Ectodermal cell (in vitro differentiated cells): ENCODE measurements at regions not wholly inside any gene's neighbourhood (a gene's known extent, or its start where the extent isn't known, plus 50 kb on each side); places are given as distances from the start of the nearest gene placed in this dataset.
A peak's percentile ranks its signal among the peaks of the same experiment; 100 is the strongest.

Experiments
- H3K27ac ChIP-seq: 2 replicates; pipeline ENCODE4 v1.7.0; 2013; ENCODE audit warnings: mild to moderate bottlenecking, low read depth, low read length; ENCODE audit not compliant: insufficient read depth, poor library complexity, severe bottlenecking
- H3K27me3 ChIP-seq: 2 replicates; pipeline ENCODE4 v1.7.0; 2013; ENCODE audit warnings: mild to moderate bottlenecking, low read length; ENCODE audit not compliant: insufficient read depth, control insufficient read depth, poor library complexity, severe bottlenecking
- H3K36me3 ChIP-seq: one replicate; pipeline ENCODE4 v1.7.0; 2013; ENCODE audit warnings: low read length; ENCODE audit not compliant: control insufficient read depth, insufficient read depth
- H3K4me1 ChIP-seq: one replicate; pipeline ENCODE4 v1.7.0; 2013; ENCODE audit warnings: low read length; ENCODE audit not compliant: control insufficient read depth, insufficient read depth
- H3K4me3 ChIP-seq: 2 replicates; pipeline ENCODE4 v1.7.0; 2013; ENCODE audit warnings: low read depth, low read length, control low read depth; ENCODE audit not compliant: insufficient read depth
- H3K9me3 ChIP-seq: 2 replicates; pipeline ENCODE4 v1.7.0; 2013; ENCODE audit warnings: mild to moderate bottlenecking, low read length, moderate library complexity; ENCODE audit not compliant: control insufficient read depth
- WGBS, 2 experiments: methylation state at CpG; one replicate each; pipeline ENCODE4 v1.1.7; 2013; ENCODE audit warnings: missing lambda C conversion rate in 2 of 2; 5-methylcytosine and 5-hydroxymethylcytosine counted together

DNA sequence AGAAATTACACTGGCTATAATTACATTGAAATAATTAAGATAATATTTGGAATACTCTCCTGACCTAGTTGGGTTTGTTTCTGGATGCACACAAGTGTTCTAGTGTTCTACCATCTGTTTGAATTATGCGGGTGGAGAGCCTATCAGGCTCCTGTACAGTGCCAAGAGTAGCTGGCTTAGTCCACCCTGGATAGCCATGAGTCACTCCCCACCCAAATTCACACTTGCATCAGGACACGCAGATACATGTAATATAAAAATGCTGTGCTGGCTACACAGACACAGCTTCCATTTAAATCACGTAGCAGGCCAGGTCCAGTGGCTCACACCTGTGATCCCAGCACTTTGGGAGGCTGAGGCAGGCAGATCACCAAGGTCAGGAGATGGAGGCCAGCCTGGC is 686.2 kb upstream of the SLC35B3 start:
- Histone ChIP-seq H3K4me3 (no peak overlapping the region), H3K27me3 (no peaks in the 10 kb centered on the region), H3K27ac (no peak overlapping the region), H3K36me3 (no peaks in the 10 kb centered on the region), H3K9me3 (no peaks in the 10 kb centered on the region), H3K4me1 (no peaks in the 10 kb centered on the region)
- WGBS, 2 experiments: 94 to 97% methylated on average over 3 of the region's 3 CpGs

DNA sequence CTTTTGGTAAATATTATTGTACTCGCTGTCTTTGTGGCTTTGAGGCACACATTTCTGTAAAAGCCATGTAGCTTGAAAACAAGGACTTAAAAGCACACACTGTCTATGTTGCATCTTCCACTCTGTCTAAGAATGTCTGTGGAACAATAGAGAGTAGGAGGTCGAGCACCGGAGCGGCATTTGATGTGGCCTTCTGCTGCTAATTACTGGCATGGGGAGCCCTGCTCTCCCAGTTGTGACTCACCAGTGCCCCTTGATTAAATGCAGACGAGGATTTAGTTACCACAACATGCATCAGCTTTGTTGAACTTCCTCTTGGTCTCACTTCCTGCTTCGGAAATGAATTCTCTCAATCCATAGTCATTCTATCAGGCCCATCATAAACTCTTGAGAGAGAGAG is 680.7 kb upstream of the SLC35B3 start:
- Histone ChIP-seq H3K4me3 (no peak overlapping the region), H3K36me3 (no peaks in the 10 kb centered on the region), H3K4me1 (peaks cover 6% of the 10 kb centered on the region), H3K27ac (no peak overlapping the region), H3K27me3 (no peaks in the 10 kb centered on the region), H3K9me3 (no peaks in the 10 kb centered on the region)
- 87 to 88% methylated on average over 6 of the region's 6 CpGs for WGBS, 2 experiments

DNA sequence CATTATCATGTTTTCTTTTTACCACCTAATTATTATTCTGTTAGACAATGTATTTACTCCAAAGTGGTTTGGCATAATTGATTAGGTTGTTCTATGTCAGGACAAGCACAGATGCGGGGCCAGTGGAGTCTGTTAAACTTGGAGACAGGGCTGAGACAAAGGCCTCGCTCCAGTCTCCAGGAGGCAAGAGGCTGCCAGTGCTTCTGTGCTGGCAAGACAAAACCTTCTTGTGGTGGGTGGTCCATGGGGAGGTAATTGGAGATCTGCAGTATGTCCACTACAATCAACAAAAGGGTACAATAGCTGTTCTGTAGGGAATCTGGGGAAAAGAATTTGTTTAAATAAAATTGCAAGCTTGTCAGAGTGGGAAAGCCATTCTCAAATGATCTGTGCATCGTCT is 677.2 kb upstream of the SLC35B3 start:
- H3K36me3 ChIP-seq: no peaks in the 10 kb centered on the region
- H3K9me3 ChIP-seq: no peaks in the 10 kb centered on the region
- H3K4me1 ChIP-seq: peaks cover 6% of the 10 kb centered on the region
- 12 to 17% methylated on average over 3 of the region's 3 CpGs for WGBS, 2 experiments
- H3K4me3 ChIP-seq: no peak overlapping the region
- H3K27me3 ChIP-seq: no peaks in the 10 kb centered on the region
- no peak overlapping the region for H3K27ac ChIP-seq

DNA sequence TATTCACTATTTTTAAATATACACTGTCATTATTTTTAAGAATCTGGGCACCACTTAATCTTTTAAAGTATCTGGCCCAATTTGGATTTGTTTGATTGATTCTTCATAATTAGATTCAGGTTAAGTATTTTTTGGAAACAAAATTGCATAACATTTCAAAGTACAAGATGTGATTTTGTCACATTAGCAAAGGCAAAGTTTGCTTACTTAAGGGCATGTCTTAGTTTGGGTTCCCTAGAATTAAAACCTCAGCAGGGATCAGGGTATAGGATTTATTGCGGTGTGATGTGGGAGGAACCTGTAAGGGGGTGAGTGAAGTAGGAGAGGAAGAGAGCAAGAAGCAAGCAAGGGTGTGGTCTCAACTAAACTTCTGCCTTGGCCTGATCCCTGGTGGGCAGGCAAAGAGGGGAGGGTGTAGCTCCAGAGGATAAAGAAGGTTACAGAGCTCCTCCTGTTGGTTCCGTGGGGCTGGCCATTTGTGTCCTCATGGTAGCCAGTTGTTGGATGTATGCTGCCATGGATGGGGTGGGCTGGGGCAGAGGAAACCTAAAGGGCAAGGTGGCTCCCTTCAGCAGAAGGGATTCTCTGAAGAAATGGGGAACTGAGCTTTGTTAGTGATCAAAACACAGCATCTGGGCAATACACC is 668.7 kb upstream of the SLC35B3 start:
- no peaks in the 10 kb centered on the region for H3K9me3 ChIP-seq
- no peak overlapping the region for H3K4me3 ChIP-seq
- WGBS, 2 experiments: 84 to 91% methylated on average over 2 of the region's 2 CpGs
- no peak overlapping the region for H3K27ac ChIP-seq
- no peaks in the 10 kb centered on the region for H3K4me1 ChIP-seq
- H3K36me3 ChIP-seq: no peaks in the 10 kb centered on the region
- peaks cover 9% of the 10 kb centered on the region for H3K27me3 ChIP-seq

DNA sequence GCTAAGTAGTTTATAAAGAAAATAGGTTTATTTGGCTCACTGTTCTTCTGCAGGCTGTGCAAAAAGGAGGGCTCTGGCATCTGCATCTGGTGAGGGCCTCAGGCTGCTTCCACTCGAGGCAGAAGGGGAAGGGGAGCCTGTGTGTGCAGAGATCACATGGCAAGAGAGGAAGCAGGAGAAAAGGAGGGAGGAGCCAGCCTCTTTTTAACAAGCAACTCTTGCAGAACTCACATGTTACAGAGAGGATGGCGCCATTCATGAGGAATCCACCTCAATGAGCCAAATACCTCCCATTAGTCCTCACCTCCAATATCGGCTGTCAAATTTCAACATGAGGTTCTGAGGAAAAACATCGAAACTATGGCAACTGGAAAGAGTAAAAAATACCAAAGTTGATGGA is 666.6 kb upstream of the SLC35B3 start:
- Histone ChIP-seq H3K4me3 (no peak overlapping the region), H3K9me3 (no peaks in the 10 kb centered on the region), H3K27ac (no peak overlapping the region), H3K36me3 (no peaks in the 10 kb centered on the region), H3K27me3 (peaks cover 19% of the 10 kb centered on the region), H3K4me1 (peaks cover 4% of the 10 kb centered on the region)
- 89 to 92% methylated on average over 4 of the region's 4 CpGs for WGBS, 2 experiments

DNA sequence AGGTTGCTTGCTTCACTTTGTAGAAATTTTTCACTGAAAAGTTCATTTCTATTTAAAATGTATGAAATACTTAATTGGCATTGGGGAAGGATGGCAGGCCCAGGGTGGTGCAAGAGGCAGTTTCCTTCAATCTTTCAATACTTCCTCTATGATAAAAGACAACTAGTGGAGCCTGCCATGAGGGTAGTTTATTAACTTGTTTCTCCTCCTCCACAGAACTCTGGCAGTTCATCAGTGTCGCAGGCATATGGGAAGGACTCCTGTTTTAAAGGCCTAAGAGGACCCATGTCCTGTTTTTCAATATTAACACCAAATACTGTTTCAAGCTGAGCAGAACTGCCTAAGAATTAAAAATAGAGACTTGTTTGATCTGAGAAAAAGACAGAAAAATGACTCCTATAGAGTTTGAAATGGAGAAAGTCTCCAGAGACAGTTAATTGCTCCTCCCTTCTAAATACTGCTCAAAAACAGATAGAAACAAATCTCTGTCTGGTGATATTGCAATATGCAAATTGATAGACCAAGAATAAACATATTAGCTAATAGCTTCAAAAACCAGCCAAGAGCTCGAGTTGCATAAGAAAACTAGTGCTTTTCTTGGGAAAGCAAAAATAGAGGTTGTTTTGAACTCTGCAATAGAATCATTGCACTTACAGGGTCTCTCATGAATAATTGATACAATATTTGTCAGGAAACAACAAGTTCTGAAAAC is 665.7 kb upstream of the SLC35B3 start:
- Histone ChIP-seq H3K4me1 (peaks cover 11% of the 10 kb centered on the region), H3K36me3 (no peaks in the 10 kb centered on the region), H3K4me3 (no peak overlapping the region), H3K27me3 (peaks cover 19% of the 10 kb centered on the region), H3K27ac (no peak overlapping the region), H3K9me3 (no peaks in the 10 kb centered on the region)
- 94 to 100% methylated on average over 2 of the region's 2 CpGs for WGBS, 2 experiments

DNA sequence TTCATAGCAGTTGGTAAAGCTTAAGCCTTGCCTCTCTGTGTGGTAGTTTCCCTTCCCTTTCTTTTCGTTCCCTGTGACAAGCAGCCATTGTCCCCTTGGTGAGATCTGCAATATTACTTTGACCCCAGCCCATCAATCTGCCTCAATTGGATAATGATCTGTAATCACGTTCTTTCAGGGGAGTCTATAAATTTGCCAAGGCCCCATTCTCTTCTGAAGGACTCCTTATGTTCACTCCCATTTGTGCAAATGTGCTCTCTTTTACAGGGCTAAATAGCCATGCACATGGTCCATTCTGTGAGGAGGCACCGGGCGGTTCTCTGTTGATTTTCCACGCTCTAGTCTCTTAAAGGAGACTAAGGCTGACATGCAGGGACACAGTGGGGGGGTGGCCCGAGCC is 660.4 kb upstream of the SLC35B3 start:
- H3K4me1 ChIP-seq: peaks cover 24% of the 10 kb centered on the region
- H3K9me3 ChIP-seq: no peaks in the 10 kb centered on the region
- H3K27ac ChIP-seq: peak overlapping the region; percentile 64
- H3K27me3 ChIP-seq: peaks cover 31% of the 10 kb centered on the region
- WGBS, 2 experiments: 10 to 11% methylated on average over 6 of the region's 6 CpGs
- H3K36me3 ChIP-seq: no peaks in the 10 kb centered on the region
- no peak overlapping the region for H3K4me3 ChIP-seq

DNA sequence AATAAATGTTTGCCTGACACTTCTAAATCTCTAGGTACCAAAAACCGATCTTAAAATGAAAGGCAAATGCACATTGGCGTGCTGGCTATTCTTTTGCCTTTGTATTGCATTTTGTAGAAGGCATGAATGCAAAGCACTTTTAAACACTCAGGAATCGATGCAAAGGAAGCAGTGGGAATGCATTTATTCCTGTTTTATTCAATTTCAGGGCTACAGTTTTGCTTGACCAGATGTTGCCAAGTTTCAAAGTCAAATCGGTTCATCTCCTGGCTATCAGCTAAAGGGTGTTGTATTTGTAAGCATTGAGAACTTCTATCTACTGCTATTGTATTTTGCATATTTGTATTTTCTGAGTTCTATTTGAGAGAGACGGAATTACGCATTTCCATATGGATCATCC is 659.8 kb upstream of the SLC35B3 start:
- WGBS, 2 experiments: 88 to 91% methylated on average over 4 to 6 of the region's 6 CpGs
- Histone ChIP-seq H3K4me1 (peaks cover 24% of the 10 kb centered on the region), H3K27ac (peak overlapping the region; percentile 64), H3K9me3 (no peaks in the 10 kb centered on the region), H3K27me3 (peaks cover 31% of the 10 kb centered on the region), H3K4me3 (no peak overlapping the region), H3K36me3 (no peaks in the 10 kb centered on the region)

DNA sequence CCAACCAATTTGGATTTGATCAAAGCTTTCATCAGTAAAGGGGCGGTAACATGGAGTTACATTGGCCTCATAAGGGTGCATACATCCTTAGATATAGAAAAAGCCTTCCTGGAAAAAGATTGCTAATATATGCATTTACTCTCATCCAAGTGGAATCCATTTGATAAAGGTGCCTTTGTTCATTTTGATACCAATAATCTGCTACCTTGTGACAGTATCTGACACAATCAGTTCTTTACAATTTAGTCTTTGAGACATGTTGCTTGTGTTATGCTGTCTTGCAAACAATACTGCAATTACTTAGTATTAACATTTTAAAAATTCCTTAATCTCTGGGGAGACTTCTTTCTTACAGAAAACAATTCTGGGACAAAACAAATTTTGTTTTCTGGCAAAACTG is 654.4 kb upstream of the SLC35B3 start:
- Histone ChIP-seq H3K27me3 (peaks cover 12% of the 10 kb centered on the region), H3K4me3 (no peak overlapping the region), H3K4me1 (peaks cover 8% of the 10 kb centered on the region), H3K36me3 (no peaks in the 10 kb centered on the region), H3K27ac (no peak overlapping the region), H3K9me3 (no peaks in the 10 kb centered on the region)
- WGBS, 2 experiments: 83 to 100% methylated on average over 1 of the region's 1 CpG

DNA sequence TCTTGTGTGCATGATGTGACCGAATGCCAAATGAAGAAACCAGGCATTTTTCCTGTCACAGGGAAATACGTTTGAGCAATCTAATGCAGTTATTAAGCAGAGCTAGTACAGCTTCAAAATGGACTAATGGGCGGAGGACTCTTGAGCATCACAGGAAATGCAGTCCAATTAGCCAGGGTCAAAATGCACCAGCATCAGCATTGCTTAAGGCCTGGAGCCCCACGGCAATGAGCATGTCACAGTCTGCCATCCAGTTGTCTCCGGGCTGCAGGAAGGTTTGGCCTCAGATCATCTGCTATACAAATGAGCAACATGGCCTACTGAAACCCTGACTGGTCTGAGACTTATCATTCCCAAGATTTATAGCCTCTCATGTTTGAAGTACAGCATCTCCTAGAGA is 652.1 kb upstream of the SLC35B3 start:
- Histone ChIP-seq H3K4me3 (no peak overlapping the region), H3K27ac (no peak overlapping the region), H3K4me1 (peaks cover 4% of the 10 kb centered on the region), H3K9me3 (no peaks in the 10 kb centered on the region), H3K36me3 (no peaks in the 10 kb centered on the region), H3K27me3 (peaks cover 8% of the 10 kb centered on the region)
- WGBS, 2 experiments: 95 to 96% methylated on average over 5 of the region's 5 CpGs
